Hepatocyte (in vitro differentiated cells): ENCODE measurements at regions not wholly inside any gene's neighbourhood (a gene's known extent, or its start where the extent isn't known, plus 50 kb on each side); places are given as distances from the start of the nearest gene placed in this dataset.

ENCODE experiments used
- DNase-seq: peaks from one replicate; pipeline ENCODE4 v3.0.0-alpha.2; 2016; ENCODE audit warnings: low spot score
- H2AFZ ChIP-seq: fragments of 200-600 bp; sonication (generic); 2 replicates; pipeline ENCODE4 v1.6.0; 2016; ENCODE audit warnings: antibody characterized with exemption, mild to moderate bottlenecking
- H3K27ac ChIP-seq: fragments of 200-600 bp; sonication (generic); 2 replicates; pipeline ENCODE4 v1.5.1; 2016; ENCODE audit warnings: mild to moderate bottlenecking
- H3K27me3 ChIP-seq: fragments of 200-600 bp; sonication (generic); 2 replicates; pipeline ENCODE4 v1.6.1; 2016
- H3K36me3 ChIP-seq: fragments of 200-600 bp; sonication (generic); replicated peaks from 2 replicates; pipeline ENCODE4 v1.5.1; 2016; ENCODE audit warnings: low read depth; ENCODE audit not compliant: insufficient read depth
- H3K4me1 ChIP-seq: fragments of 200-600 bp; sonication (generic); 2 replicates; pipeline ENCODE4 v1.5.1; 2016; ENCODE audit warnings: mild to moderate bottlenecking, moderate library complexity; ENCODE audit not compliant: insufficient read depth
- H3K4me2 ChIP-seq: fragments of 200-600 bp; sonication (generic); 2 replicates; pipeline ENCODE4 v1.6.0; 2016
- H3K4me3 ChIP-seq: fragments of 200-600 bp; sonication (generic); 2 replicates; pipeline ENCODE4 v1.5.1; 2016; ENCODE audit warnings: mild to moderate bottlenecking
- H3K79me2 ChIP-seq: fragments of 200-600 bp; sonication (generic); 2 replicates; pipeline ENCODE4 v1.6.0; 2017; ENCODE audit warnings: mild to moderate bottlenecking
- H3K9me2 ChIP-seq: fragments of 200-600 bp; sonication (generic); replicated peaks from 2 replicates; pipeline ENCODE4 v1.6.0; 2017; ENCODE audit warnings: mild to moderate bottlenecking; ENCODE audit not compliant: insufficient read depth
- H3K9me3 ChIP-seq: fragments of 200-600 bp; sonication (generic); 2 replicates; pipeline ENCODE4 v1.5.1; 2016; ENCODE audit warnings: low read depth, mild to moderate bottlenecking
- H4K20me1 ChIP-seq: fragments of 200-600 bp; sonication (generic); 2 replicates; pipeline ENCODE4 v1.6.0; 2016; ENCODE audit warnings: mild to moderate bottlenecking; ENCODE audit not compliant: insufficient read depth, poor library complexity, severe bottlenecking
- EZH2 ChIP-seq: fragments of 200-600 bp; sonication (generic); IDR thresholded peaks from 2 replicates; pipeline ENCODE4 v1.6.1; 2016; ENCODE audit warnings: antibody characterized with exemption, mild to moderate bottlenecking, borderline replicate concordance
- EZH2phosphoT487 ChIP-seq: fragments of 200-600 bp; sonication (generic); IDR thresholded peaks from one replicate; pipeline ENCODE4 v1.6.1; 2018; ENCODE audit warnings: antibody characterized with exemption, mild to moderate bottlenecking, low read depth, moderate library complexity; ENCODE audit not compliant: unreplicated experiment, severe bottlenecking
- WGBS: methylation state at CpG from one replicate; pipeline ENCODE4 v1.1.6; 2016; ENCODE audit warnings: low lambda C conversion rate; ENCODE audit errors: missing lambda C conversion rate; 5-methylcytosine and 5-hydroxymethylcytosine counted together
- TF ChIP-seq, protein P1 (sequence below): fragments of 200-600 bp; sonication (generic); IDR thresholded peaks from 2 replicates; pipeline ENCODE4 v1.5.1; 2016; ENCODE audit warnings: antibody characterized with exemption, mild to moderate bottlenecking; ENCODE audit not compliant: poor library complexity

DNA sequence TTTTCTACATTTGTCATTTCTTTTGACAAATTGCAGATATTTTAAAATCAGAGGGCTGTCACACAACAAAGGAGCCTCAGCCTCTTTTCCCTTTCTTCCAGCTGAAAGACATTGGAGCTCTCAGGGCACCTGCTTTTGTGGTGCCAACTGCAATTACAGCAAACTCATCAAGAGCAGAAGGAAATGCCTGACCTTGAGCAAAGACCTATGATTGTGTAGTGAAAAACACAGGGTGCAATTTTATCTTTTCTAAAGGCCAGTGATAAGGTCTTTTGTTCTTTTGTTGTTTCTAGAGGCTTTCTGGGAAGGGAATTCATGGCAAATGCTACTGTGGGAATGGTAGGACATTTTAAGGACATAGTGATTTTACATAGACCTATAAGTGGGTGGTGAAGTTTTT is 214.3 kb downstream of the OXSM start:
- TF ChIP-seq, protein P1, sequence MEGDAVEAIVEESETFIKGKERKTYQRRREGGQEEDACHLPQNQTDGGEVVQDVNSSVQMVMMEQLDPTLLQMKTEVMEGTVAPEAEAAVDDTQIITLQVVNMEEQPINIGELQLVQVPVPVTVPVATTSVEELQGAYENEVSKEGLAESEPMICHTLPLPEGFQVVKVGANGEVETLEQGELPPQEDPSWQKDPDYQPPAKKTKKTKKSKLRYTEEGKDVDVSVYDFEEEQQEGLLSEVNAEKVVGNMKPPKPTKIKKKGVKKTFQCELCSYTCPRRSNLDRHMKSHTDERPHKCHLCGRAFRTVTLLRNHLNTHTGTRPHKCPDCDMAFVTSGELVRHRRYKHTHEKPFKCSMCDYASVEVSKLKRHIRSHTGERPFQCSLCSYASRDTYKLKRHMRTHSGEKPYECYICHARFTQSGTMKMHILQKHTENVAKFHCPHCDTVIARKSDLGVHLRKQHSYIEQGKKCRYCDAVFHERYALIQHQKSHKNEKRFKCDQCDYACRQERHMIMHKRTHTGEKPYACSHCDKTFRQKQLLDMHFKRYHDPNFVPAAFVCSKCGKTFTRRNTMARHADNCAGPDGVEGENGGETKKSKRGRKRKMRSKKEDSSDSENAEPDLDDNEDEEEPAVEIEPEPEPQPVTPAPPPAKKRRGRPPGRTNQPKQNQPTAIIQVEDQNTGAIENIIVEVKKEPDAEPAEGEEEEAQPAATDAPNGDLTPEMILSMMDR: no peak
- TF ChIP-seq EZH2 (no peak), EZH2phosphoT487 (no peak)
- no peaks in the 10 kb centered on the region for H3K79me2 ChIP-seq
- H3K9me2 ChIP-seq: no peaks in the 10 kb centered on the region
- H3K4me1 ChIP-seq: no peaks in the 10 kb centered on the region
- H3K27me3 ChIP-seq: no peaks in the 10 kb centered on the region
- H4K20me1 ChIP-seq: no peaks in the 10 kb centered on the region
- no peaks in the 10 kb centered on the region for H3K36me3 ChIP-seq
- no peak overlapping the region for H2AFZ ChIP-seq
- no peak for DNase-seq
- H3K9me3 ChIP-seq: no peaks in the 10 kb centered on the region
- no peak overlapping the region for H3K4me2 ChIP-seq
- H3K27ac ChIP-seq: no peak overlapping the region
- H3K4me3 ChIP-seq: no peak overlapping the region

DNA sequence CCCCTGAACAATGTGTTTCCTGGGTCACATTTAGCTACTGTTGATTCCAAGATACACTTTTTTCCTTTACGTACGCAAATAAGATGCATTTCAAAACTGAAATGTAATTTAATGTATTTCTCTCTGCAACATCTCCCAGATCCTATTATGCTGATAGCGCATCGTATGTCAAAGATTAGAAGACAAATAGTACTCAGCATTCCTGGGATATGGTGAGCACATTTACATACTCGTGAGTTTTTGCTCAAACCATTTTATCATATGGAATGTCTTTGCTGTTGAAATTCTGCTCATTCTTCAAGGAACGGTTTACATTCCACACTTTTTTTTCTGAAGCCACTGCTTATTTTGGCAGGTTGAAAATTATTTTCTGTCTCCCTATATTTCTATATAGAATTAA is 221.4 kb downstream of the OXSM start:
- TF ChIP-seq EZH2: no peak
- TF ChIP-seq, protein P1: no peak
- TF ChIP-seq EZH2phosphoT487: no peak
- Histone ChIP-seq H3K4me1 (no peaks in the 10 kb centered on the region), H3K9me2 (no peaks in the 10 kb centered on the region), H4K20me1 (no peaks in the 10 kb centered on the region), H2AFZ (no peak overlapping the region), H3K27me3 (no peaks in the 10 kb centered on the region), H3K4me2 (no peak overlapping the region), H3K27ac (no peak overlapping the region), H3K9me3 (no peaks in the 10 kb centered on the region), H3K79me2 (no peaks in the 10 kb centered on the region), H3K36me3 (no peaks in the 10 kb centered on the region), H3K4me3 (no peak overlapping the region)
- WGBS: 71% methylated on average over 6 of the region's 6 CpGs
- DNase-seq: no peak

DNA sequence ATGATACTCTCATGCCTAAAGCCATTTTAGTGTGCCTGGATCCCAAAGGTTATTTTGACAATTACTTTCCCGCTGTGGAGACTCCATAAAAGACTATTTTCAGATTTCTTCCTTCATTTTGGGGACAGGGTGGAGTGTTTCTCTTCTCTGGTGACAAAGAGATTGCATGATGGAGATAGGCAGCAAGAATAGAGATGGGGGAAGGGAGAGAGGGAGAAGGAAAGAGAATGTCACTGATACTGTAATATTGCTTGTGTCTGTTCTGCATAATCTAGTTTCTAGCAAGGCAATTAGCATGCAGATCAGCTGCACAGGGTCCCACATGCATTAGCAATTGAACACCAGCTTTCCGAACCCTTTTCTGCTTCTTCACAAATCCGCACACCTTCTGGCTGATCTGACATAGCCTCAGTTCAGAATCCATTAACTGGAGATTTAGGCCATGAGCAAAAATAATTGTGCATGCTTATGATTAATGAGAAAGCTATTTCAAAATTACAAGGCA is 222.4 kb downstream of the OXSM start:
- 99% methylated on average over 3 of the region's 3 CpGs for WGBS
- no peaks in the 10 kb centered on the region for H3K79me2 ChIP-seq
- H3K27me3 ChIP-seq: no peaks in the 10 kb centered on the region
- H3K9me3 ChIP-seq: no peaks in the 10 kb centered on the region
- DNase-seq: no peak
- no peaks in the 10 kb centered on the region for H3K36me3 ChIP-seq
- H3K9me2 ChIP-seq: no peaks in the 10 kb centered on the region
- H3K27ac ChIP-seq: no peak overlapping the region
- no peak for TF ChIP-seq EZH2phosphoT487
- TF ChIP-seq, protein P1: no peak
- TF ChIP-seq EZH2: no peak
- no peak overlapping the region for H3K4me2 ChIP-seq
- no peak overlapping the region for H3K4me3 ChIP-seq
- H4K20me1 ChIP-seq: no peaks in the 10 kb centered on the region
- H3K4me1 ChIP-seq: no peaks in the 10 kb centered on the region
- H2AFZ ChIP-seq: no peak overlapping the region

DNA sequence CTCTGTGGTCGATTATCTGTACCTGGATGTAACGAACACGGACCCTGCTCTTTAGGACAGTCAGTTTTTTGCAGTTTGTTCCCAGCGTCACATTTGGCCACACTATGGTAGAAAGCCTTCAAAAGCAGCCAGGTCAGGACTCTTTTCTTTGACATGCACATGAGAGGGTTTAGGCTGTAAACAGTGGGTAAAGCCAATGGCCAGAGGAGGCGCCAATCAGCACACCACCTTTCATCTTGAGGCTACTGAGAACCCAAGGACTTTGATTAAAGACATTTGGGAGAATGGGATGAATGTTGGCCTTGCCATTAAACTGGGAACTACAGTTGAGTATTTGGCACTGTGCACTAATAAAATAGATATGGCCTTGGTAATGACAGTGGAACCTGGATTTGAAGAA is 225.9 kb downstream of the OXSM start:
- no peaks in the 10 kb centered on the region for H3K36me3 ChIP-seq
- no peaks in the 10 kb centered on the region for H4K20me1 ChIP-seq
- no peaks in the 10 kb centered on the region for H3K27me3 ChIP-seq
- H3K79me2 ChIP-seq: no peaks in the 10 kb centered on the region
- no peaks in the 10 kb centered on the region for H3K4me1 ChIP-seq
- no peak for DNase-seq
- H3K9me2 ChIP-seq: no peaks in the 10 kb centered on the region
- H3K4me3 ChIP-seq: no peak overlapping the region
- 87% methylated on average over 5 of the region's 5 CpGs for WGBS
- TF ChIP-seq EZH2 (no peak), EZH2phosphoT487 (no peak)
- TF ChIP-seq, protein P1: no peak
- H3K27ac ChIP-seq: no peak overlapping the region
- H3K9me3 ChIP-seq: no peaks in the 10 kb centered on the region
- H3K4me2 ChIP-seq: no peak overlapping the region
- no peak overlapping the region for H2AFZ ChIP-seq
